NCI-H226 (cell line): ENCODE measurements at regions not wholly inside any gene's neighbourhood (a gene's known extent, or its start where the extent isn't known, plus 50 kb on each side); places are given as distances from the start of the nearest gene placed in this dataset.
"Not testable (repeated sequence)": the region's sequence is repeated elsewhere in the genome, so short reads cannot be mapped to it uniquely, and the experiment has no call there.

ENCODE experiments used
- DNase-seq: peaks from one replicate; pipeline ENCODE4 v3.0.0-alpha.2; 2015

GRCh38 chr3:101950985-101951733 lies 101.8 kb downstream of the NFKBIZ start:
- DNase-seq, result no peak

- DNase-seq, result no peak
These were observed 105.0 kb downstream of the NFKBIZ start for GRCh38 chr3:101954361-101954760.

DNA sequence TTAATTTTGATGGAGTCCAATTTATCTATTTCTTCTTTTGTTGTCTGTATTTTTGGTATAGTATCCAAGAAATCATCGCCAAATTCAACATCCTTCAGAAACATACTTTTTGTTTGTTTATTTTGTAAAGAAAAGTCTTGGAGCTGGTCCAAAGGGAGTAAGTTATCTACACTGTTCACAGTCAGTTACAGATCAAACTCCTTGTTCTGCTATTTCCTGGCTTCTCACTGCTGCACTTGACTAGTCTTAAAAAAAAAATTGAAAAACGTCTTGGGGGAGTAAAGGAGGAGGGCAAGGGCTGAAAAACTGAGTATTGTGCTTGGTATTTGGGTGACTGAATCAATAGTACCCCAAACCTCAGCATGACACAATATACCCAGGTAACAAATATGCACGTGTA lies 105.6 kb downstream of the NFKBIZ start:
- DNase-seq, result no peak

DNA sequence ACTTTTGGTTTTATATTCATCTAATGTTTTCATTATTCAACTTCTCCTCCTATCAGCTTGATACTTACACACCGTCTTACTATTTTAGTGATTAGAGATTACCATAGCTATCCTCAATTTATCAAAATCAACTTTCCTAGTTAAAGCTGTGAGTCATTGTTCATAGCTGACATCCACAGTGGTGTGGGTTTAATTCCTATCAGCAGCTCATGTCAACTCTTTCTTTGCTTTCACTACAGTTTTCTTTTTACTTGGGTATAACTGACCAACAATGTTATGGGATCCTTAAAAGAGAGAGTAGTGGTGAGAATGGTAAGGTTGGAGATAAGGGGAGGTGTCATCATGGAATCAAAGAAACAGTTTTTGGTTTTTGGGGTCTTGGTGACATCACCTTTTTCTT lies 112.7 kb downstream of the NFKBIZ start:
- DNase-seq, result peak; percentile 85

DNA sequence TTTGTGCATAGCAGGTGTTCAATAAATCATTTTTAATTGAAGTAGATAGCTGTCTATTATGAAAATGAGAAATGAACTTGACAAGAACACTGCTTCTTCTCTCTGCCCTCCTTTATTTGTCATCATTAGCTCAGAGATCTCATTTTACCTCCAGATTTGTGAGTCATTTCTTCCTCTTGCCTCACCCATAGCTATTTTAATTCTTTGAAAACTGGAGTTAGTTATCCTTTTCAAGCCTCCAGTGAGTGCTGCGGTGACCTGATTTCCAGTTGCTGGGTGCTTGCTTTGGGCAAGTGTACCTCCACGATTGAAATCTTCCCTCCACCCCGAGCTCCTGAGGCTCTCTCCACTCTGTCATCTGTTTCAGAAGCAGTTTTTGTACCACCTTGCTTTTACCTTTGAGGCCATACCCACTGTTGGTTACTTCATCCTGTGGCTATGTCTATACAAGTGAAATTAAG lies 114.6 kb downstream of the NFKBIZ start:
- peak; percentile 69 for DNase-seq

GRCh38 chr3:101964861-101965260 lies 115.5 kb downstream of the NFKBIZ start:
- DNase-seq, result peak; percentile 42

DNA sequence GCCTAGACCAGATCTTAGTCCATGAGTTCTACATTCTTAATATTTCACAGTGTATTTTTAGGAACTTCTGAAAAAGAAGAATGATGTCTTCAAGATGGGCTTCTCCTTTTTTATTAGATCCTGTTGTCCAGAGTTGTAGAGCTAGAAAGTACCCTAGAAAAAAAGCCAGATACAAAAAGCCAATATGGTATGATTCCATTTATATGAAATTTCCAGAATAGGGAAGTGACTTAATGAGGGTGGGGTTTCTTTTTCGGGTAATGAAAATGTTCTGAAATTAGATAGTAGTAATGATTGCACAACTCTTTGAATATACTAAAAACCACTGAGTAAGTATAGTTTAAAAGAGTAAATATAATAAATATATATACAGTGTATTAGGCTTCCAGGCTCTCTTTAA lies 116.9 kb downstream of the NFKBIZ start:
- no peak for DNase-seq

GRCh38 chr3:101970212-101970611 lies 120.9 kb downstream of the NFKBIZ start:
- DNase-seq, result no peak

DNA sequence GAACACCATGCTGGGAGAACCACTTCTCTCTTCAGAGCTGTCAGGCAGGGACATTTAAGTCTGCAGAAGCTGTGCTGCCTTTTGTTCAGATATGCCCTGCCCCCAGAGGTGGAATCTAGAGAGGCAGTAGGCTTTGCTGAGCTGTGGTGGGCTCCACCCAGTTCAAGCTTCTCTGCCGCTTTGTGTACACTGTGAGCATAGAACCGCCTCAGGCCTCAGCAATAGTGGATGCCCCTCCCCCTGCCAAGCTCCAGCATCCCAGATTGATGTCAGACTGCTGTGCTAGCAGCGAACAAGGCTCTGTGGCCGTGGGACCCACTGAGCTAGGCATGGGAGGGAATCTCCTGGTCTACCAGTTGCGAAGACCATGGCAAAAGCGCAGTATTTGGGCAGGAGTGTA lies 121.6 kb downstream of the NFKBIZ start:
- no peak for DNase-seq

DNA sequence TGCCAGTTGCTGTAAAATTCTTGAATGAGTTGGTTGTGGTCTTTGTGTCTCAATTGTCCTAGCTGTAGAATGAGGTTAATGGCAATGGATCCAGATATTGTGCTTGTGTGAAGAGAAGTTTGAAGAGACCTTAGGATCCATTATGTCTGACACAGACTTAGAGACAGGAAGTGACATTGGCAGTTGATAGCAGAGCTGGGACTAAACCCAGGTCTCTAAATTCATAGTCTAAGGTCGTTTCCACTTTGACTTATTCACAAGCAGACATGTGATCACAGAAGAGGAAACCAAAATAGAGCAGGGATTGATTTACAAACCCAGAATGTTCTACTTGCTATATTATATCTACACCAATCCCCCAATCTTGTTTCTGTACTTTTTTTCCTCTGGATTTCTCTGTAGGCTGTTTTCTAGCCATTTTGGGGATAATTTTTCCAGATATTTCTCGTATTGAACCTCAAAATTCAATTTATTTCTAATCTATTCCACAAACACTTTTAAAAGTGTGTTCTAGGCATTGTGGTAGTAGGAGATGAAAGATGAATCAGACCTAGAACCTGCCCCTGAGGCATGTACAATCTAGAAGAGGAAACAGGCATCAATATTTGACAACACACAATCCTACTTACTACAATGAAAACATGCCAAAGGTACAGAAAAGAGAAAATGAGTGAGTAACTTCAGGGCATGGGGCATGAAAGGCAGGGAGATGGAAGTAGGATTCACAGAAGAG lies 123.3 kb downstream of the NFKBIZ start:
- peak; percentile 25 for DNase-seq

DNA sequence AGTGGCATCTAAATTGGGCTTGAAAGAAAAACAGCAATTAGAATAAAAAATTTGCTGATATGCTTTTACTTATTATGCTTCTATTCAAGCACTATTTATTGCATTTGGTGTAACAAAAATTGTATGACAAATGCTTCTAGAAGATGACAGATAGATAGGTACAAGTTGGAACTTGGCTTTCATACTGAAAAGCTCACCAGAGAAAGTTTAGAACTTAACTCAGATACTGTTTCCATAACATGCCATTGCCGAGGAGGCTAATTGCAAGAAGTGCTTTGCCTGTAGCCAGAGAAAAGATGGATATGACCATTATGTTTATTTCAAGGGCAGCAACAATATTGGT lies 123.8 kb downstream of the NFKBIZ start:
- DNase-seq, result no peak

- not testable (repeated sequence) for DNase-seq
These were observed 126.1 kb downstream of the NFKBIZ start for GRCh38 chr3:101975415-101975814.

DNA sequence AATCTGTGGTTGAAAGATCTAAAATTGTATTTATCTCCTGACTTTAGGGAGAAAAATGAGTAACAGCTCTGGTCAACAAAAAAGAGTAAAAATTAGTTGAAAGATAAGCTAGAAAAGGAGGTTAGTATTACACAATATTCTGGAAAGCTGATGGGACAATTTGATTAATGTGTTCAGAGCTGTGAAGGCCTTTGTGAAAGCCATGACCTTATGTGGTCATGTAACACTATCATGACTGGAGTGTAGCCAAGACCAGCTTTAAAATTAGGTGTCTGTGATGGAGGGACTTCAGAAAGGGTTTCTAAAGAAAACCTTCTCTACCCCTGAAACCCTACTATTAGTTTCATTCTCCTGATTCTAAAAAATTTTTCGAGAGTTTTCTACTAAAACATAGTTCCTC lies 127.2 kb downstream of the NFKBIZ start:
- DNase-seq, result peak; percentile 67

DNA sequence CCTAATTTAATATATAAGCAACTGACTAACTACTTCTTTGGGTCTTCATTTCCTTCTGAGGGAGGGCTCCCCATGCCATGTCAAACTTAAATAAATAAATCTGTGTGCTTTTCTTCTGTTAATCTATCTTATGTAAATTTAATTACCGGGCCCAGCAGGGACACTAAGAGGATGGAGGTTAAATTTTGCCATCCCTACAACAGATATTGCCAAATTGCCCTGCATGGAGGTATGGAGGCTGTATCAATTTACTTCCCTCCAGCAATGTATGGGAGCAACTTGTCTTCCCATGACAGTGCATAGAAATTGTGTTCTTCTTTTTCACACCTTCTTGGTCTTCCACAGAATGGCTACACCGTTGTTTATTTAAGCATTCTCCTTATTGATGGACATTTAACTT lies 129.0 kb downstream of the NFKBIZ start:
- no peak for DNase-seq

GRCh38 chr3:101979033-101979432 lies 129.7 kb downstream of the NFKBIZ start:
- no peak for DNase-seq

DNA sequence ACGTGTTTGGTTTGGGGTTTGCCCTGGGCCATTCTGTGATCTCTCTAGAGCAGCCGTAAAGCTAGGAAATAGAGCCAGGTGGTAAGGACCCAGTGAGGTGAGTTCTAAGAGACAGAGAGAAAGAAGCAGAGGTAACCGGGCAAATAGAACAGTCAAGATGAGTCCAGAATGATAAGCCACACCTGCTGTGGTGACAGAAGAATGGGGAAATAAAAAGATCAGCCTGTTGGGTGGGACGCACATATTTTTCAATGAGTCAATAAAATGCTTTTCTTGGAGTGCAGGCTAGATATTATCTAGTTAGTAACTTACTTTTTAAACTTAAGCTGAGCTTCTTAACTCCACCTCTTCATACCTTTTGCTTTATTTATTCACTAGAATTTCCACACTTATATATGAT lies 135.0 kb downstream of the NFKBIZ start:
- no peak for DNase-seq

- DNase-seq, result peak; percentile 12
These were observed 139.3 kb downstream of the NFKBIZ start for GRCh38 chr3:101988596-101988995.

- peak; percentile 9 for DNase-seq
These were observed 140.4 kb downstream of the NFKBIZ start for GRCh38 chr3:101989578-101990200.

GRCh38 chr3:101992863-101993262 lies 143.5 kb downstream of the NFKBIZ start:
- DNase-seq, result peak; percentile 46

- DNase-seq, result peak; percentile 43
These were observed 145.1 kb downstream of the NFKBIZ start for GRCh38 chr3:101994386-101994785.

- DNase-seq, result peak; percentile 71
These were observed 146.2 kb downstream of the NFKBIZ start for GRCh38 chr3:101995371-101996046.

- no peak for DNase-seq
These were observed 147.5 kb downstream of the NFKBIZ start for GRCh38 chr3:101996832-101997231.

DNA sequence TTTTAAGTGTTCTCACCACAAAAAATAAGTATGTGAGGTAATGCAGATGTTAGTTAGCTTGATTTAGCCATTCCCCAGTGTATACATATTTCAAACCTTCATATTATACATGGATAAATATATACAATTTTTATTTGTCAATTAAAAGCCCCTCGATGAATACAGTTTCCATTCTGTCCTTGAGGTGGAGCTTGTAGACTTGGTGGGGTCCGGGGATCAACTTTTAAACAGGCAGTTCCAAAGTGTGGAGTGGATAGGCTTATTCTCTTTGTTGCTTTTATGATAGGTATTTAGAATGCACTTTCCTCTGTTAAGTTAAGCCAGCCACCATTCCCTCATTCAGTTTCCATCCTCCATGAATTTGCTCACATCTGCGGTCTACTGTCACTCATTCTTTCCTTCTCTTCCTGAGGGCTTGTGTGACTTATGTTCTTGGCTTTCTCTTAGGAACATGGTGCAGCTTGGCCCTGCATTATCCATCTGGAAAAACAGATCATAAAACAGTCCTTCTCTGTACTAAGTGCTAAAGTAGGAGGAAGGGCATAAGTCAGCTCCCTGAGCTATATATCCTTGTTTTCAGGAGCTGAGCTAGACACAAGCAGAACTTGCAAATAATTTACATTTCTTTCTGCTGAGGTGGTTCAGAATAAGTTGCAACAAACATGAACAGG lies 149.1 kb downstream of the NFKBIZ start:
- DNase-seq, result no peak
